ENCODE measurements at regions not wholly inside any gene's neighbourhood (a gene's known extent, or its start where the extent isn't known, plus 50 kb on each side); places are given as distances from the start of the nearest gene placed in this dataset.

- DNase-seq (ENCODE audit: low spot score) (no peak), ATAC-seq (no peak)
- Mint-ChIP-seq H3K27me3 (ENCODE audit: low read depth) (no peaks in the 10 kb centered on the region), H3K27ac (no peak overlapping the region), H3K9me3 (no peaks in the 10 kb centered on the region; the same call in 1 of the 2 replicates), H3K36me3 (no peaks in the 10 kb centered on the region), H3K4me1 (no peaks in the 10 kb centered on the region), H3K4me3 (no peak overlapping the region)
- POLR2A ChIA-PET = no interaction called here
- no peak for TF ChIP-seq ZMAT4 (CRISPR knock-in tag; IDR thresholded peaks at IDR 0.05)
- no peak for TF ChIP-seq ZBTB21 (CRISPR knock-in tag; IDR thresholded peaks at IDR 0.05; ENCODE audit: borderline replicate concordance)
- TF ChIP-seq ATF3 (CRISPR knock-in tag; conservative IDR thresholded peaks at IDR 0.05) = no peak
- TF ChIP-seq ARID4B (CRISPR knock-in tag; IDR thresholded peaks at IDR 0.05; ENCODE audit: borderline replicate concordance) = no peak
- TF ChIP-seq E2F5 (CRISPR knock-in tag; IDR thresholded peaks at IDR 0.05) = no peak
- no peak for TF ChIP-seq SMAD3 (CRISPR knock-in tag; IDR thresholded peaks at IDR 0.05; ENCODE audit: borderline replicate concordance)
- no peak for TF ChIP-seq ZNF532 (CRISPR knock-in tag; IDR thresholded peaks at IDR 0.05; ENCODE audit: borderline replicate concordance)
- CTCF ChIA-PET = no interaction called here
Measured at GRCh38 chr9:12618956-12619355, 74.2 kb upstream of the TYRP1 start.

GRCh38 chr9:12625844-12626243 lies 67.3 kb upstream of the TYRP1 start:
- ATAC-seq = no peak
- Mint-ChIP-seq H3K4me3 (no peak overlapping the region), H3K4me1 (peaks cover 20% of the 10 kb centered on the region), H3K27me3 (ENCODE audit: low read depth) (no peaks in the 10 kb centered on the region), H3K27ac (no peak overlapping the region), H3K36me3 (no peaks in the 10 kb centered on the region), H3K9me3 (no peaks in the 10 kb centered on the region)
- ChIA-PET POLR2A (no interaction called here), CTCF (no interaction called here)
- no peak for DNase-seq (ENCODE audit: low spot score)
- TF ChIP-seq RORB (CRISPR knock-in tag; IDR thresholded peaks at IDR 0.05) (no peak), ZNF396 (CRISPR knock-in tag; IDR thresholded peaks at IDR 0.05; ENCODE audit: borderline replicate concordance) (no peak), RELA (CRISPR knock-in tag; IDR thresholded peaks at IDR 0.05; ENCODE audit: borderline replicate concordance) (no peak), GRHL2 (CRISPR knock-in tag; IDR thresholded peaks at IDR 0.05; ENCODE audit: insufficient replicate concordance, severe bottlenecking) (no peak), CREM (CRISPR knock-in tag; IDR thresholded peaks at IDR 0.05) (no peak), SOX15 (CRISPR knock-in tag; IDR thresholded peaks at IDR 0.05) (no peak), CREB1 (CRISPR knock-in tag; IDR thresholded peaks at IDR 0.05) (no peak), MAX (CRISPR knock-in tag; IDR thresholded peaks at IDR 0.05) (no peak), E2F1 (CRISPR knock-in tag; IDR thresholded peaks at IDR 0.05) (no peak), ZBTB21 (CRISPR knock-in tag; IDR thresholded peaks at IDR 0.05; ENCODE audit: borderline replicate concordance) (no peak), FOXP4 (CRISPR knock-in tag; IDR thresholded peaks at IDR 0.05) (no peak), CBFB (CRISPR knock-in tag; IDR thresholded peaks at IDR 0.05; ENCODE audit: low read depth) (no peak), SMAD4 (CRISPR knock-in tag; IDR thresholded peaks at IDR 0.05) (no peak), SMAD3 (CRISPR knock-in tag; IDR thresholded peaks at IDR 0.05; ENCODE audit: borderline replicate concordance) (no peak), KAT7 (CRISPR knock-in tag; IDR thresholded peaks at IDR 0.05; ENCODE audit: borderline replicate concordance) (no peak), ZNF317 (CRISPR knock-in tag; IDR thresholded peaks at IDR 0.05; ENCODE audit: borderline replicate concordance, low read depth) (no peak)
